GM12878 (cell line): ENCODE measurements at regions not wholly inside any gene's neighbourhood (a gene's known extent, or its start where the extent isn't known, plus 50 kb on each side); places are given as distances from the start of the nearest gene placed in this dataset.

Source experiments
- CBFB ChIP-seq: IDR thresholded peaks from 2 replicates; pipeline ENCODE4 v1.6.1; 2016; ENCODE audit warnings: antibody characterized with exemption, low read depth
- CEBPB ChIP-seq, 2 experiments: fragments of 150-350 bp in 1 of 2; IDR thresholded peaks; 2 replicates each; pipeline ENCODE4 v1.6.1; 2012 to 2014; ENCODE audit warnings: low read depth in 2 of 2, low read length in 2 of 2, borderline replicate concordance in 1 of 2, inconsistent platforms in 1 of 2
- NFIC ChIP-seq: IDR thresholded peaks from 2 replicates; pipeline ENCODE4 v1.6.1; 2012; ENCODE audit warnings: low read depth, mild to moderate bottlenecking, inconsistent platforms, low read length, moderate library complexity
- SMC3 ChIP-seq: IDR thresholded peaks from 2 replicates; pipeline ENCODE4 v1.6.1; 2011; ENCODE audit warnings: low read length, improper control_type of control experiment, borderline replicate concordance
- SRF ChIP-seq, 2 experiments: IDR thresholded peaks; 2 replicates each; pipeline ENCODE4 v1.6.1; 2011; ENCODE audit warnings: low read depth in 2 of 2, low read length in 2 of 2, mild to moderate bottlenecking in 1 of 2, moderate library complexity in 1 of 2
- TAF1 ChIP-seq: IDR thresholded peaks from 2 replicates; pipeline ENCODE4 v1.6.1; 2011; ENCODE audit warnings: mild to moderate bottlenecking, low read depth, low read length, borderline replicate concordance
- WRNIP1 ChIP-seq: IDR thresholded peaks from 2 replicates; pipeline ENCODE4 v1.6.1; 2011; ENCODE audit warnings: low read depth, low read length, improper control_type of control experiment, borderline replicate concordance
- YBX1 ChIP-seq: fragments of 450-650 bp; IDR thresholded peaks from 2 replicates; pipeline ENCODE4 v1.6.1; 2016; ENCODE audit warnings: antibody characterized with exemption
- TF ChIP-seq, protein P1 (sequence below): fragments of 450-650 bp; IDR thresholded peaks from 2 replicates; pipeline ENCODE4 v1.6.1; 2017; ENCODE audit warnings: mild to moderate bottlenecking, moderate library complexity

DNA sequence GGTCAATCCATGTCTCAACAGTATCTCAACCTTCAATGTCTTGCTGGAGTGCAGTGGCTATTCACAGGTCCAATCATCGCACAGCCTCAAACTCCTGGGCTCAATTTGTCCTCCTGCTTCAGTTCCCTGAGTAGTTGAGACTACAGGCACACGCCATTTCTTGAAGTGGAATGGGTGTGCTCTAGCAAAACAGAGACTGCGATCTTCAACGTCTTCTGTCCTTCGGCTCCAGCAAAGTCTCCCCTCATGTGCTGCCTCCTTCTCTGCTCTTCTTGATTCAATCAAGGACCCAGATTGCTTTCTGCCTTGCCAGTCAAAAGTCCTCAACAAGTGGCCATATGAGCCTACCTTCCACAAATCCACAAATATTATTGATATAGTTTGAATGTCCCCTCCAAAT is 466.7 kb upstream of the MIR17HG start:
- TF ChIP-seq YBX1 (no peak), SRF (IDR thresholded peaks at IDR 0.05; ENCODE audit: low read depth in 2 of 2, low read length in 2 of 2) (no peak), TAF1 (no peak), WRNIP1 (no peak), SMC3 (no peak), NFIC (no peak), CEBPB (IDR thresholded peaks at IDR 0.05; ENCODE audit: borderline replicate concordance in 1 of 2, low read depth in 2 of 2, low read length in 2 of 2) (no peak), CBFB (no peak)
- TF ChIP-seq, protein P1, sequence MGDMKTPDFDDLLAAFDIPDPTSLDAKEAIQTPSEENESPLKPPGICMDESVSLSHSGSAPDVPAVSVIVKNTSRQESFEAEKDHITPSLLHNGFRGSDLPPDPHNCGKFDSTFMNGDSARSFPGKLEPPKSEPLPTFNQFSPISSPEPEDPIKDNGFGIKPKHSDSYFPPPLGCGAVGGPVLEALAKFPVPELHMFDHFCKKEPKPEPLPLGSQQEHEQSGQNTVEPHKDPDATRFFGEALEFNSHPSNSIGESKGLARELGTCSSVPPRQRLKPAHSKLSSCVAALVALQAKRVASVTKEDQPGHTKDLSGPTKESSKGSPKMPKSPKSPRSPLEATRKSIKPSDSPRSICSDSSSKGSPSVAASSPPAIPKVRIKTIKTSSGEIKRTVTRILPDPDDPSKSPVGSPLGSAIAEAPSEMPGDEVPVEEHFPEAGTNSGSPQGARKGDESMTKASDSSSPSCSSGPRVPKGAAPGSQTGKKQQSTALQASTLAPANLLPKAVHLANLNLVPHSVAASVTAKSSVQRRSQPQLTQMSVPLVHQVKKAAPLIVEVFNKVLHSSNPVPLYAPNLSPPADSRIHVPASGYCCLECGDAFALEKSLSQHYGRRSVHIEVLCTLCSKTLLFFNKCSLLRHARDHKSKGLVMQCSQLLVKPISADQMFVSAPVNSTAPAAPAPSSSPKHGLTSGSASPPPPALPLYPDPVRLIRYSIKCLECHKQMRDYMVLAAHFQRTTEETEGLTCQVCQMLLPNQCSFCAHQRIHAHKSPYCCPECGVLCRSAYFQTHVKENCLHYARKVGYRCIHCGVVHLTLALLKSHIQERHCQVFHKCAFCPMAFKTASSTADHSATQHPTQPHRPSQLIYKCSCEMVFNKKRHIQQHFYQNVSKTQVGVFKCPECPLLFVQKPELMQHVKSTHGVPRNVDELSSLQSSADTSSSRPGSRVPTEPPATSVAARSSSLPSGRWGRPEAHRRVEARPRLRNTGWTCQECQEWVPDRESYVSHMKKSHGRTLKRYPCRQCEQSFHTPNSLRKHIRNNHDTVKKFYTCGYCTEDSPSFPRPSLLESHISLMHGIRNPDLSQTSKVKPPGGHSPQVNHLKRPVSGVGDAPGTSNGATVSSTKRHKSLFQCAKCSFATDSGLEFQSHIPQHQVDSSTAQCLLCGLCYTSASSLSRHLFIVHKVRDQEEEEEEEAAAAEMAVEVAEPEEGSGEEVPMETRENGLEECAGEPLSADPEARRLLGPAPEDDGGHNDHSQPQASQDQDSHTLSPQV = no peak
